ENCODE measurements at regions not wholly inside any gene's neighbourhood (a gene's known extent, or its start where the extent isn't known, plus 50 kb on each side); places are given as distances from the start of the nearest gene placed in this dataset.

- no peak for TF ChIP-seq CTCF (IDR thresholded peaks at IDR 0.05; ENCODE audit: insufficient read depth, low read depth, low read length)
- TF ChIP-seq EZH2 (IDR thresholded peaks at IDR 0.05; ENCODE audit: insufficient read depth, low read length) = no peak
Observed at GRCh38 chr7:22658031-22658430, 69.0 kb upstream of the IL6 start.
